ENCODE measurements at regions not wholly inside any gene's neighbourhood (a gene's known extent, or its start where the extent isn't known, plus 50 kb on each side); places are given as distances from the start of the nearest gene placed in this dataset.

DNA sequence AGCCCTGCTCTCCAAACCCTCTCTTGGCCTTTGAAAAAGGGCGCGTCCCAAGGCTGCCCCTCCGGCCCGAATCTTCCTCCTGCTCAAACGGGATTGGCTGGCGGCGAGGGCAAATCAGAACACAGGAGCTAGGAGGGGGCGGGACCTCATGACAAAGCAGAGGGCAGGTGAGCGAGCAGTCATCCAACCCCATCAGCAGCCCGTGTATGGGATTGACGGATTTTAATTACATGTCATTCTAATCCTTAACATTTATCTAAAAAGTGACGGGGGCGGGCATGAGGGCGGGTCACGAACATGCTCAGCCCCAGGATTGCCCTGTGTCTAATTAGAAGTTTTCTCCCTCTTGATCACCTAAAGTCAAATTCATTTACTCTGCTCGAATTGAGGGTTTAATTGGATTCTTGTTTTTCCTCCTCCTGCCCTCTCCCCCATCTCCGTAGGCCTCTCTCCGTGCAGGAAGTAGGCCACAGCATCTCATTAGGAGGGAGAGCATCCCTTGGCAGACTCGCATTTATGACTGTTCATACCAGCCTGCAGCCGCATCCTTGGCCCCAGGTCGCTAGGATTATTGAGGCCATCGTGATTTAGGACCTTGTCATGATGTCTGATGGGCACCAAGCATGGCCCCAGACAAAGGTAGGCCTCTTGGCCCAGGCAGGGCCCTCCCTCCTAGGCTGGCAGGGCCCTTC lies 147.1 kb downstream of the CHST1 start:
- no peak for DNase-seq

DNA sequence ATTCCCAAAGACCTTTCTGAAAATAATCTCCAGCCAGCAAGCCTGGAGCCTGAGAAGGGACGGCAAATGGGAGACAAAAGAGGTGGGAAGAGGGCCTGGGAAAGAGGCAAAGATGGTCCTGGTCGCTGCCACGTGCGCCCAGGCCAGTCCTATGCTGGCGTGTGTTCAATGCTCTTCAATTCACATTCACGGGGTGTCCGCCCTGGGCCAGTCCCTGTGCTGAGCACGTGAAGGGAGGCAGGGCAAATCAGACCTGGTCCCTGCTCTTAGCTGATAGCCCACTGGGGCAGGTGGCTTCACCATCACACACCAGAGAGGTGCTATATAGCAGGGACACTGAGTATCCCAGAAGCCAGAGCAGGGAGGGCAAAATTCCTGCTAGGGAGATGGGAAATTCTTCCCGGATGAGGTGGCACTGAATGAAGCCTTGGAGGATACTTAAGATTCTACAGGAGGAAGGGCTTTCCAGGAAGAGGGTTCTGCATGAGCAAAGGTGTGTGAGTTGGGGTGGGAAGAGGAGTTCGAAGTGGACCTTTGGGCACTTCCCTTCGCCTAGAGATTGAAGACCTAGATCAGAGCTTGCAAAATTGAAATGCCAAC lies 148.2 kb downstream of the CHST1 start:
- no peak for DNase-seq

- no peak for DNase-seq
Observed at GRCh38 chr11:45513821-45514340, 151.5 kb downstream of the CHST1 start.

GRCh38 chr11:45512471-45513148 lies 152.8 kb downstream of the CHST1 start:
- peak; percentile 54 for DNase-seq

DNA sequence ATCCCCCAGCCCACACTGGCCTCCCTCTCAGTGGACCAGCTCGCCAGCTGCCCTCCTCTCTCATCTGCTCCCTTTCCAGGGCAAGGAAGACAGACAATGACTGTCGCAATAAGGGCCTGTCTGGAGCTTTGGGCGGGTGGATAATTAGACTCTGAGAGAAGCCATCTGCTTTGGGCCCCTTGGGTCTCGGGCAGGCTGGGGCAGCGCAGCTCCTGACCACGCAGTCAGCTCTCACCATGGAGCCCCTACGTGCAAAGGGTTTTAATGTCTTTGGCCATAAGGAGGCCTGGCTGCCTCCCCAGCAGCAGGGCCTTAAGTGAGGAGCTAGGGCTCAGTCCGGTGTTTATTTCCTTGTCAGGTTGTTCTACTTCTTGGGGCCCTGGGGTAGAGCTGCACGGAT lies 153.9 kb downstream of the CHST1 start:
- DNase-seq = no peak

- no peak for DNase-seq
Observed at GRCh38 chr11:45507916-45508315, 157.5 kb downstream of the CHST1 start.

DNA sequence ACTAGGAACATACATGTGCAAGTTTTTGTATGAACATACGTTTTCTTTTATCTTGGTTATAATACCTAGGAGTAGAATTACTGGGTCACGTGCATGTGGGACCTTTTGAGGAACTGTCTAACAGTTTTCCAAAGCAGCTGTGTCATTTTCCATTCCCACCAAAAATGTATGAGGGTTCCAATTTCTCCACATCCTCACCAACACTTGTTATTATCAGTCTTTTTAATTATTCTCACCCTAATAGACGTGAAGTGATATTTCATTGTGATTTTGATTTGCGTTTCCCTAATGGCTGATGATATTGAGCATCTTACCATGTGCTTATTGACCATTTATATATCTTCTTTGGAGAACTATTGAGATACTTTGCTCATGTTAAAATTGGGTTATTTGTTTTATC lies 162.1 kb downstream of the CHST1 start:
- no peak for DNase-seq

DNA sequence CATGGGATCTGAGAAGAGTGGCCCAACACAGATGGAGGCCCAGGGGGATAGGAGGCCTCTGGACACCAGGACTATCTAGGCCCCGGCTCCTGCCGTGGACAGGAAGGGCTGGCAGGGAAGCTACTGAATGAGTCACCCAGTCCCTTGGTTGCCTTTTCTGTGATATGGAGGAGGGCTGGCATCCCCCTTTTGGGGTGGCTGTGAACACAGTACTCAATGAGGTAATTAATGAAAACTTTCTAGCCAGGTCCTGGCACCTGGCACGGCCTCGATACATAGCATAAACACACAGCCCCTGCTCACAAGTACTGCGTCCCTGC lies 163.2 kb downstream of the CHST1 start:
- no peak for DNase-seq

DNA sequence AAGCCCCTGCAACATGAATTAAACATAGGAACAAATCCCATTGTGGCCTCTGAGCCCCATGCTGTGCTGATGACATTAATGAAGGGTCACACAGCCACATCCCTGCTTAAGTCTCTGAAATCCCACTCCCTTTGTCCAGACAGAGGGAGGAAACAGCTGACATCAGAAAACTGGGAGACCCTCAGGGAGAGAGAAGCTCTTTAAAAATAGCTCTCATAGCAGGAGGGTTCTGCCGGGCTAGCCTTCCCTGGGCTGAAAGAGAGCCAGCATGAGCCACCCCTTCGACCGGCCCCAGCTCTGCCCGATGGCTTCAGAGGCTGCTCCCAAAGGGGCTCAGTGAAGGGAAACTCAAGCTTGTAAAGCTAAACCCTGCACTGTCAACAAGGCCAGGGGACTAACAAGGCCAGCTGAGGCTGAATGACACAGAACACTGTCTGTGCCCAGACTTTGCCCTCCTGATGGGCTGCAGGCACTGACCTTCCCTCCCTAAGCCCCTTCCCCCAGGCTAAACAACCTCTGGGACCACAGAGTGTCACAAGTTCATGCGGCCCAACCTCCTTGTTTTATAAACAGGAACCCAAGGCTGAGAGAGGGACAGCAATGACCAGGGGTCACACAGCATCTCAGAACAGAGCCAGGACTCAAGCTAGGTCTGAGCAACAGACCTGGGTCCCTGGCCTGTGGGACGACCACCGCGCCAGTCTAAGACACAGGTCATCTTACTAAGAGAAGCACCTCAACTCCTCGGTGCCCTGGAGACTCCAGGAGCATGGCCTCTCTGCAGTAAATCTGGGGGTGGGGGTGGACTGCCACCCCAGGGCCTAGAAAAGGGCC lies 163.8 kb downstream of the CHST1 start:
- DNase-seq = no peak

DNA sequence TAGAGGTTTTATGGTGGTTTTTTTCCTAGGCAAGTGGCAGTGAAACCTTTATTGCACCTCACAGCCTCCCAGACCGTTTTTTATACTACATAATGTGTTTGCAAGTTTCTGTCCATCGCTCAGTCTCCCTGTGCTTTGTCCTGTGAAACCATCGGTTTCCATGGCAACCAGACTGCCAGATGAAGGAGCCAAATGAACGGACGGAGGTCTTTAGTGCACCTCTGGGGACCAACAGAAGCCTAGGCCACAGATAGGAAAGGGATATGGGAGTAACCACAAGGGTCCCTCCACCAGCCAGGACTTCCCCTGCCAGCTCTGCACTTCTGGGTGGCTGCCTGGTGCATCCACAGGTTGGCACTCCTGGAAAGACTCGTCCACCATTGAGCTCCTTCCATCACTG lies 165.0 kb downstream of the CHST1 start:
- DNase-seq = no peak

DNA sequence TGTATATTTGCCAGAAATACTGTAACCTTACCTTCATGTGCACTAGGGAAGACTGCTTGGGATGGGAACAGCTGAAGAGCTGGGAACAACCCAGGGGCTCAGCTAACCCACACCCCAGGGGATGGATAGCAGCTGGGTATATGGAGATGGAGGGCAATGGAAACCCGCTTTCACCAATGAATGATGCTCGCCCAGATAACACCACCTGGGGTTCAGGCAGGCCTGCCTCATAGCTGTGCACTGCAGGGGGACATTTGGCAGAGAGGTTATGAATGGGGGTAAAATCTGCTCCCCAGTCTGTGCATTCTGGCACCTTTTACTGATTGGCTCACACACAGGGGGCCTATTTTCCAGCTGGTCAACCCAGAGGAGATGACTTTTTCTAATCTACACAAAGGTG lies 170.7 kb downstream of the CHST1 start:
- DNase-seq = no peak

GRCh38 chr11:45489281-45489905 lies 176.0 kb downstream of the CHST1 start:
- peak; percentile 73 for DNase-seq

DNA sequence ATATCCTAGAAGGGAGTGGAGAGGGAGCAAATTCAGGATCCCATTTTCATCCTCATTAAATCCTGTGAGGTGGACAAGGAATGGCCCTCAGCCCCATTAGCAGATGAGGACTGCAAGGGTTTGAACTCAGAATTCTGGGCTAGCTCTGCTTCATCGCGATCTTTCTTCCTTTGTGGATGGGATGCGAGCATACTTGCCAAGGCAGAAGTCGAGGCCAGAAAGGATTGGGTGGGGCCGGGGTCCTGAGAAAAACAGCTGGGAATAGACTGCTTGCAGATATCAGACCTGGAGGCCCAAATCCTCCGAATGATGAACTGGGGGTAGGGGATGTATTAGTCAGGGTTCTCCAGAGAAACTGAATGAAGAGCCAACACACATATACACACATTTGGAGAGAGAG lies 179.0 kb downstream of the CHST1 start:
- DNase-seq = no peak

GRCh38 chr11:45485070-45485707 lies 180.2 kb downstream of the CHST1 start:
- no peak for DNase-seq

DNA sequence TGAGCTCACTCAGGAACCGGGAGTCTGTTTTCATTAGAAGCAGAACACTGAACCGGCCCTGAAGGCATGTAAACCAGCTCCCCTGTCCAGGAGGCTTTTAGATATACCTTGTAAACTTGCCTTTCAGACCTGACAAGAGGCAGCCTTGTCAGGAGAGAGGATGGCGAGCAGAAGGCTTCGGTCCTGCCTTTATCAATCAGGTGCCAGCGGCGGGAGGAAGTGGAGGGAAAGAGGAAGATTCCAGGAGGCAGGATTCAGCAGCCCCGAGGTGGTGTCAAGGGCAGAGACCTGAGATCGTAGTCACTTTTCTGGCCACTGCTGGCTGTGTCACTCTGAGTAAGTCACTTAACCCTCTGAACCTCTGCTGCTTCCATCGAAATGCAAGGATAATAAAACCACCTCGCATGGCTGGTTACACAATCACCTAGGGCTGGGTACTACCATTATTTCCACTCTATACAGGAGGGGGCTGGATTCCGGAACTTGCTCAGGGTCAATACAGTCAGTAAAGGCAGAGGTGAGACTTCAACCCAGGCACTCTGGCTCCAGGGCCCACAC lies 181.0 kb downstream of the CHST1 start:
- no peak for DNase-seq

DNA sequence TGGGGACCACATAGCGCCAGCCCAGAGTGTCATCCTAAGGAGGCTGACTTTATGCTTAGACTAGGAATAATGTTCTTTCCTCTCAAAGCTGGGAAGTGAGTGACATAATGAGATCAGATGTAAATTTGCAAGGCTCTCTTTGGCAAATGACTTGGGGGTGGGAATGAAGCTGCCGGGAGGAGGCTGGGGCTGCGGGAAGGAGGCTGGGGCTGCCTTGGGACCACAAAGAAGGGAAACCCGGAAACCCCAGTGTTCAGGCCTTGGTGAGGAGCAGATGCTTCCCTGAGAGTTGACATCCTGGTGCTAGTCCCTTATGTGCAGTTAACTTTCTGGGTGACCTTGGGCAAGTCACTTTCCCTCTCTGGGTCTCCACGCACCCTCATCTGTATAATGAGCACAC lies 182.0 kb downstream of the CHST1 start:
- no peak for DNase-seq

GRCh38 chr11:45482331-45482730 lies 183.1 kb downstream of the CHST1 start:
- DNase-seq = no peak

DNA sequence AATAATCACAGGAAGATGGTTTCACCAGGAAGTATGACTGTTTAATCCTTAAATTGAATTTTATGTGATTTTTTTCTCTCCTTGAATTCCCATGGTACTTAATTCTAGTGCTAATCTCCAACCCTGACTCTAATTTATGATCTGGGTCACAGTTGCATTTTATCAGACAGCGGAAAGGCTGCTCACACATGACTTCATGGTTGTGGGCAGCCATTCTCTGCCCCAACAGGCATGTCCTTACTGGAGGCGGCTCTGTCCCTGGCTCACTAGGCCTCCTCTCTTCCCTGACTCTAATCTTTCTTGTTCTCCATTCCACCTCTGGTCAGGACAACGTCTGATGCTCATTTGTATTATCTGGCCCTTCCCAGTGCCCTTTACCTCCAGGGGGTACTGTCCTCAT lies 184.4 kb downstream of the CHST1 start:
- DNase-seq = no peak

GRCh38 chr11:45477588-45477987 lies 187.8 kb downstream of the CHST1 start:
- DNase-seq = no peak

- no peak for DNase-seq
Observed at GRCh38 chr11:45476126-45476525, 189.3 kb downstream of the CHST1 start.

GRCh38 chr11:45475173-45475572 lies 189.0 kb upstream of the SYT13 start:
- DNase-seq = no peak

GRCh38 chr11:45473341-45473895 lies 187.3 kb upstream of the SYT13 start:
- DNase-seq = no peak

All from NCI-H345 (cell line).